Prostate gland (tissue), 2 donors: ENCODE measurements at regions not wholly inside any gene's neighbourhood (a gene's known extent, or its start where the extent isn't known, plus 50 kb on each side); places are given as distances from the start of the nearest gene placed in this dataset.

ENCODE experiments used
- CTCF ChIP-seq, 4 experiments: fragments of 200-600 bp in 2 of 4; fragments of 450-650 bp in 2 of 4; sonication (generic) in 2 of 4; IDR thresholded peaks; 1 replicate in 3 of 4; 2 replicates in 1 of 4; pipeline ENCODE4 v1.5.1; 2016 to 2019; ENCODE audit warnings: antibody characterized with exemption in 4 of 4, mild to moderate bottlenecking in 2 of 4, moderate library complexity in 2 of 4
- POLR2A ChIP-seq: fragments of 450-650 bp; IDR thresholded peaks from one replicate; pipeline ENCODE4 v1.6.1; 2016; ENCODE audit warnings: antibody characterized with exemption, mild to moderate bottlenecking
- POLR2AphosphoS5 ChIP-seq: sonication (generic); formaldehyde crosslinking; IDR thresholded peaks from one replicate; pipeline ENCODE4 v1.6.1; 2017; ENCODE audit warnings: antibody characterized with exemption

GRCh38 chr4:66558651-66559050 lies 888.4 kb upstream of the EPHA5 start:
- no peak for TF ChIP-seq CTCF (IDR thresholded peaks at IDR 0.05)
- TF ChIP-seq POLR2A: no peak
- no peak for TF ChIP-seq POLR2AphosphoS5
